Activated naive CD8-positive, alpha-beta T cell (primary cell): ENCODE measurements at regions not wholly inside any gene's neighbourhood (a gene's known extent, or its start where the extent isn't known, plus 50 kb on each side); places are given as distances from the start of the nearest gene placed in this dataset.

Experiments
- H3K27ac Mint-ChIP-seq: one replicate; pipeline ENCODE4 v1.8.0; 2021; ENCODE audit warnings: mixed read lengths
- H3K27me3 Mint-ChIP-seq: one replicate; pipeline ENCODE4 v1.8.0; 2021; ENCODE audit warnings: mixed read lengths
- H3K36me3 Mint-ChIP-seq: one replicate; pipeline ENCODE4 v1.8.0; 2021; ENCODE audit warnings: mixed read lengths
- H3K4me1 Mint-ChIP-seq: one replicate; pipeline ENCODE4 v1.8.0; 2021; ENCODE audit warnings: low read depth, mixed read lengths
- H3K4me3 Mint-ChIP-seq: one replicate; pipeline ENCODE4 v1.8.0; 2021; ENCODE audit warnings: mild to moderate bottlenecking, mixed read lengths
- H3K9me3 Mint-ChIP-seq: one replicate; pipeline ENCODE4 v1.8.0; 2021; ENCODE audit warnings: low read depth, mixed read lengths

DNA sequence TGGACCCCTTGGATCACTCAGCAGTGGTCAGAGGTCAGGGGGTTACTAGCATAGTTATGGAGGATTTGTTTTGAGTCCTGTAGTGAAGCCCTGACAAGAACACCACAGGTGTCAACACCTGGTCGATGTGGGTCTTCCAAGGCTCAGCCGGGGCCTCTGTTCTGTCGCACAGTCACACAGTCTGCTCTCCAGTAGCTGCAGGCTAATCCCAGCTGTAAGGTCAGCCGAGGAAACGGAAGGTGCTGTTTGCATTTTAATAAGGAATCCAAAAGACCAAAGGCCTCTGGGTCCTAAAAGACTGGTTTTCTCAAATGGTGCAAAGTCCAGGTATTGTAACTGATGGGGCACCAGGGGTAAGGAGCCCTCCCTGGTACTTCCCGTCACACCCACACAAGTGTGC is 71.7 kb downstream of the RPLP1 start:
- no peaks in the 10 kb centered on the region for H3K4me1 Mint-ChIP-seq
- H3K27ac Mint-ChIP-seq = no peak overlapping the region
- no peaks in the 10 kb centered on the region for H3K9me3 Mint-ChIP-seq
- H3K27me3 Mint-ChIP-seq = peaks cover 3% of the 10 kb centered on the region
- no peak overlapping the region for H3K4me3 Mint-ChIP-seq
- no peaks in the 10 kb centered on the region for H3K36me3 Mint-ChIP-seq

GRCh38 chr15:69524814-69525213 is 72.2 kb downstream of the RPLP1 start:
- Mint-ChIP-seq H3K27ac (no peak overlapping the region), H3K9me3 (no peaks in the 10 kb centered on the region), H3K4me3 (no peak overlapping the region), H3K4me1 (no peaks in the 10 kb centered on the region), H3K36me3 (no peaks in the 10 kb centered on the region), H3K27me3 (peaks cover 3% of the 10 kb centered on the region)

DNA sequence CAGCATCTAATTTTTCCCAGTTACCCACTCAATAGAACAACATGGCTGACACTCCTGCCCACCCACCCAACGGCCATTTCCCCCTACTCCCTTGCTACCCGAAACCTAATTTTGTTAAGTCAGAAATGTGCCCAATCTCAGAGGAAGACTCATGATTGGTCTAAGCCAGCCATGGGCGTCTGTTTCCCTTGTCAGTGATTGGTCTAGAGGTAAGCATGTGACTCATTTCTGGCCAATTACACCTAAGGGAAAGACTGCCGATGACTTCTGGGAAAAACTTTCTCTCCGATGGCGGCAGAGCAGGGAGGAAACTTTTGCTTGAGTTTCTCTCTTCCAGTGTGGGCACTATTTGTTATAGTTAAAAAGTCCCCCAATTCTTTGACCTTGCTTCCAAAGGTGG is 72.9 kb downstream of the RPLP1 start:
- Mint-ChIP-seq H3K4me3 (no peak overlapping the region), H3K36me3 (no peaks in the 10 kb centered on the region), H3K4me1 (no peaks in the 10 kb centered on the region), H3K9me3 (no peaks in the 10 kb centered on the region), H3K27ac (no peak overlapping the region), H3K27me3 (no peaks in the 10 kb centered on the region)

- Mint-ChIP-seq H3K27ac (no peak overlapping the region), H3K9me3 (no peaks in the 10 kb centered on the region), H3K4me1 (no peaks in the 10 kb centered on the region), H3K27me3 (no peaks in the 10 kb centered on the region), H3K4me3 (no peak overlapping the region), H3K36me3 (no peaks in the 10 kb centered on the region)
Observed at GRCh38 chr15:69526081-69527061, 73.8 kb downstream of the RPLP1 start.

DNA sequence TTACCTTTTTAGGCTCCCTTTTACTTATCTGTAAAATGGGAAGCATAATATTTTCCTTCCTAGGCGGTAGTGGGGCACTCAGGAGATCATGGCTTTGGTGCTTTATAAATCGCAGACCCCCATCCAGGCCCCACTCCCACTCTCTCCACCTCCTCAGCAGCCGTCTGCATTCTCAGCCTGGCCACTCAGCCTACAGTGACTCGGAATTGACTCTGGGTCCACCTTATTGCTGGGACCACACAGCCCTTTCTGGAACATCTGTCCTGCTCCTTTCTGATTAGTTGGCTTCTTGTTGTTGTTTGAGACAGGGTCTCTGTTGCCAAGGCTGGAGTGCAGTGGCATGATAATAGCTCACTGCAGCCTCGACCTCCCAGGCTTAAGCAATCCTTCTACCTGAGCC is 76.5 kb downstream of the RPLP1 start:
- H3K27ac Mint-ChIP-seq = no peak overlapping the region

GRCh38 chr15:69529961-69530633 is 77.5 kb downstream of the RPLP1 start:
- H3K4me3 Mint-ChIP-seq = no peak overlapping the region
- no peaks in the 10 kb centered on the region for H3K9me3 Mint-ChIP-seq
- H3K27me3 Mint-ChIP-seq = peaks cover 1% of the 10 kb centered on the region
- no peaks in the 10 kb centered on the region for H3K36me3 Mint-ChIP-seq
- no peak overlapping the region for H3K27ac Mint-ChIP-seq
- no peaks in the 10 kb centered on the region for H3K4me1 Mint-ChIP-seq

More for the DNA sequence above, 76.5 kb downstream of the RPLP1 start:
- Mint-ChIP-seq H3K4me1 (no peaks in the 10 kb centered on the region), H3K4me3 (no peak overlapping the region), H3K36me3 (no peaks in the 10 kb centered on the region), H3K9me3 (no peaks in the 10 kb centered on the region), H3K27me3 (no peaks in the 10 kb centered on the region)

DNA sequence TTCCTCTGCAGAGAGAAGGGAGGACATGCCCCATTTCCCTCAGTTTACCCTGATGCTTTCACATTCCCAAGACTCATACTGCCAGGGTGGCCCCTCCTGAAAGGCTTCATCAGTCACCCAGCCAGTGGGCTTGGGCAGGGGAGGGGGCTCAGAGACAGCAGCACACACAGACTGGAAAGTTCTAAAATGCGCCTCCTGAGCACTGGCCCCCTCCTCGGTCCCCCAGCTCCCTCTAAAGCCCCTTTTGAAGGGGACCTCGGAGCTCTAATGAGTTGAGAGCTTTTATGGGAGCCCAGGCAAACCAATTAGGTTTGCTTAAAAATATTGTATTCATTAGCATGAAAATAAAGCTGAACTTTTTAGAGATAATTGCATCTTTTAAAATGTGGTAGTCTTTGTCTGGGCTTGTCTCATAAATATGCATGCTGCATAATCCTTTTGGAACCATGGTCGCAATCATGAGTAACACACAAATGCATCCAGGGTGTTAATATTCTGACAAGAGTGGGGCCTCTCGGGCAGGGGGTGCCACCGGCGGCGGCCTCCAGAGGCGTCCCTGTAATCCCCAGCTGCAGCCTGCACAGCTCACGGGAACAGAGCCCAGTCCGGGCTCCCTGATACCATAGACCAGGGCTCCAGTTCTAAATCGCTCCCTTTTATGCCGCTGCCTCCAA is 78.5 kb downstream of the RPLP1 start:
- no peaks in the 10 kb centered on the region for H3K4me1 Mint-ChIP-seq
- no peaks in the 10 kb centered on the region for H3K9me3 Mint-ChIP-seq
- peaks cover 3% of the 10 kb centered on the region for H3K27me3 Mint-ChIP-seq
- no peaks in the 10 kb centered on the region for H3K36me3 Mint-ChIP-seq
- no peak overlapping the region for H3K4me3 Mint-ChIP-seq
- no peak overlapping the region for H3K27ac Mint-ChIP-seq

DNA sequence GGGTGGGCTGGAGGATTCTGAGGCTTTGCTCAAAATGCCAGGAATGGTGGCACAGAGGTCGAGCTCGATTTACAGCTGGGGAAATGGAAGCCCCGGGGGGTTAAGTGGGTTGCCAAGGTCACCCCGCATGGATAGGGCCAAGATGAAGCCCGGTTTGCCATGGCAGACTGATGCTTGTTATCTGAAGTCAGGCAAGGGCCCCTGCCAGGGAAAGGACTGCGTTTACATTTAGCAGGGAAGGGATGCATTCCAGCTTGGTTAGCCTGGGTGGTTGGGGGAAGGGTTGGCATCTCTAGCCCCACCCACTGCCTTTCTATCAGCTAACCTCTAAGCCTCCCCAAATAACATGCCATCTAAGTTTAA is 79.0 kb downstream of the RPLP1 start:
- no peak overlapping the region for H3K27ac Mint-ChIP-seq
- no peak overlapping the region for H3K4me3 Mint-ChIP-seq
- no peaks in the 10 kb centered on the region for H3K9me3 Mint-ChIP-seq
- no peaks in the 10 kb centered on the region for H3K4me1 Mint-ChIP-seq
- peaks cover 3% of the 10 kb centered on the region for H3K27me3 Mint-ChIP-seq
- no peaks in the 10 kb centered on the region for H3K36me3 Mint-ChIP-seq

GRCh38 chr15:69532066-69532465 is 79.4 kb downstream of the RPLP1 start:
- Mint-ChIP-seq H3K9me3 (no peaks in the 10 kb centered on the region), H3K4me1 (no peaks in the 10 kb centered on the region), H3K27me3 (peaks cover 3% of the 10 kb centered on the region), H3K4me3 (no peak overlapping the region), H3K27ac (no peak overlapping the region), H3K36me3 (no peaks in the 10 kb centered on the region)

DNA sequence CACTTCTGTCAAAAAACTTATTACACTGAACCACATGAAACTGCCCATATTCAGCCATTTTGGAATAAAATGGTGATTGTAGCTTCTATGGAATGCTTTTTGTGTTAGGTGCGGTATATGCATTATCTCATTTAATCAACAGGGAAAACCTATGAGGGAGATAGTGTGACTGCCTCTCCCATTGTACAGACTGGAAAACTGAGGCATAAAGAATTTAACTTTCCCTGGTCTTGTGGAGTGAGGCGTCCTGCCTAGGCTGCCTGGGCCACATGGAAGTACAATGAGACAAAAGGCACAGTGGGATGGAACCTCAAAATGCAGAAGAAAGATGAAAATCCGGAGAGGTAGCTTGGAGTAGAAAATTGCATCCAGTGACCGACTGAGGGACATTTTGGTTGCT is 80.2 kb downstream of the RPLP1 start:
- H3K9me3 Mint-ChIP-seq = no peaks in the 10 kb centered on the region
- H3K4me3 Mint-ChIP-seq = no peak overlapping the region
- no peaks in the 10 kb centered on the region for H3K4me1 Mint-ChIP-seq
- H3K36me3 Mint-ChIP-seq = no peaks in the 10 kb centered on the region
- peaks cover 3% of the 10 kb centered on the region for H3K27me3 Mint-ChIP-seq
- H3K27ac Mint-ChIP-seq = no peak overlapping the region

- Mint-ChIP-seq H3K27ac (no peak overlapping the region), H3K36me3 (no peaks in the 10 kb centered on the region), H3K9me3 (no peaks in the 10 kb centered on the region), H3K27me3 (peaks cover 3% of the 10 kb centered on the region), H3K4me3 (no peak overlapping the region), H3K4me1 (no peaks in the 10 kb centered on the region)
Observed at GRCh38 chr15:69533522-69533921, 80.9 kb downstream of the RPLP1 start.

- Mint-ChIP-seq H3K27ac (no peak overlapping the region), H3K36me3 (no peaks in the 10 kb centered on the region), H3K4me1 (no peaks in the 10 kb centered on the region), H3K4me3 (no peak overlapping the region), H3K9me3 (no peaks in the 10 kb centered on the region), H3K27me3 (peaks cover 3% of the 10 kb centered on the region)
Observed at GRCh38 chr15:69535101-69535638, 82.6 kb downstream of the RPLP1 start.

- no peak overlapping the region for H3K4me3 Mint-ChIP-seq
- no peaks in the 10 kb centered on the region for H3K4me1 Mint-ChIP-seq
- no peaks in the 10 kb centered on the region for H3K36me3 Mint-ChIP-seq
- peaks cover 3% of the 10 kb centered on the region for H3K27me3 Mint-ChIP-seq
- no peak overlapping the region for H3K27ac Mint-ChIP-seq
- no peaks in the 10 kb centered on the region for H3K9me3 Mint-ChIP-seq
Observed at GRCh38 chr15:69535998-69536397, 83.4 kb downstream of the RPLP1 start.

GRCh38 chr15:69536726-69537512 is 84.3 kb downstream of the RPLP1 start:
- Mint-ChIP-seq H3K27me3 (peaks cover 3% of the 10 kb centered on the region), H3K9me3 (no peaks in the 10 kb centered on the region), H3K4me1 (no peaks in the 10 kb centered on the region), H3K27ac (no peak overlapping the region), H3K36me3 (no peaks in the 10 kb centered on the region), H3K4me3 (no peak overlapping the region)
